Activated CD8-positive, alpha-beta T cell treated with anti-CD3 and anti-CD28 coated beads, Interleukin-2, amount 10 ng/mL, durations not matched to agents 7 days and 5 days (primary cell): ENCODE measurements at regions not wholly inside any gene's neighbourhood (a gene's known extent, or its start where the extent isn't known, plus 50 kb on each side); places are given as distances from the start of the nearest gene placed in this dataset.

Source experiments
- ATAC-seq: fragments of 150-1000 bp; cut with Tn5 transposase; one replicate; pipeline ENCODE4 v1.10.0; 2021; ENCODE audit warnings: moderate library complexity
- CTCF ChIA-PET: fragments of 350-600 bp; sonication (Branson Sonifier 250); formaldehyde crosslinking; loops from one replicate; lab custom pipeline; 2021; ENCODE audit warnings: antibody characterized with exemption; lab: Charles Lee
- POLR2A ChIA-PET: fragments of 350-600 bp; sonication (Branson Sonifier 250); formaldehyde crosslinking; loops from one replicate; lab custom pipeline; 2021; ENCODE audit warnings: antibody characterized with exemption; lab: Charles Lee
- DNase-seq: peaks from one replicate; pipeline ENCODE4 v3.0.0-alpha.2; 2020
- H3K27ac Mint-ChIP-seq: one replicate; pipeline ENCODE4 v1.8.0; 2021; ENCODE audit warnings: mild to moderate bottlenecking, mixed read lengths
- H3K27me3 Mint-ChIP-seq: one replicate; pipeline ENCODE4 v1.8.0; 2021; ENCODE audit warnings: low read depth, mixed read lengths
- H3K36me3 Mint-ChIP-seq: one replicate; pipeline ENCODE4 v1.8.0; 2021; ENCODE audit warnings: low read depth, mixed read lengths
- H3K4me1 Mint-ChIP-seq: one replicate; pipeline ENCODE4 v1.8.0; 2021; ENCODE audit warnings: low read depth, mixed read lengths
- H3K4me3 Mint-ChIP-seq: one replicate; pipeline ENCODE4 v1.8.0; 2021; ENCODE audit warnings: mild to moderate bottlenecking, mixed read lengths
- H3K9me3 Mint-ChIP-seq: one replicate; pipeline ENCODE4 v1.8.0; 2022; ENCODE audit warnings: mixed read lengths; ENCODE audit not compliant: insufficient read depth

- peaks cover 4% of the 10 kb centered on the region for H3K27me3 Mint-ChIP-seq
- no peak for DNase-seq
- no peak for ATAC-seq
- H3K36me3 Mint-ChIP-seq, result no peaks in the 10 kb centered on the region
- no peaks in the 10 kb centered on the region for H3K9me3 Mint-ChIP-seq
- CTCF ChIA-PET, result interaction anchor here (0.7 to 6.3 kb wide), 13 partner anchors 15 to 259 kb away, joined by 3 to 110 read pairs (median 3); no protein-coding TSS in a partner anchor
- POLR2A ChIA-PET, result interaction anchor here (0.5 to 0.6 kb wide), 2 partner anchors 19 to 230 kb away, joined by 3 read pairs; no protein-coding TSS in a partner anchor
- no peak overlapping the region for H3K27ac Mint-ChIP-seq
- H3K4me1 Mint-ChIP-seq, result no peaks in the 10 kb centered on the region
- H3K4me3 Mint-ChIP-seq, result no peak overlapping the region
Observed at GRCh38 chr9:109906766-109907382, 126.9 kb downstream of the PALM2AKAP2 start.

GRCh38 chr9:109907400-109907799 lies 127.4 kb downstream of the PALM2AKAP2 start:
- DNase-seq, result no peak
- CTCF ChIA-PET, result interaction anchor here (0.7 to 2.2 kb wide), 12 partner anchors 14 to 258 kb away, joined by 3 to 9 read pairs (median 3); no protein-coding TSS in a partner anchor
- Mint-ChIP-seq H3K9me3 (no peaks in the 10 kb centered on the region), H3K4me1 (no peaks in the 10 kb centered on the region), H3K4me3 (no peak overlapping the region), H3K27me3 (peaks cover 4% of the 10 kb centered on the region), H3K36me3 (no peaks in the 10 kb centered on the region), H3K27ac (no peak overlapping the region)
- POLR2A ChIA-PET, result interaction anchor here (0.5 to 0.6 kb wide), 2 partner anchors 19 to 229 kb away, joined by 3 read pairs; no protein-coding TSS in a partner anchor
- no peak for ATAC-seq

GRCh38 chr9:109907810-109908458 lies 127.9 kb downstream of the PALM2AKAP2 start:
- peaks cover 4% of the 10 kb centered on the region for H3K27me3 Mint-ChIP-seq
- ATAC-seq (no peak), DNase-seq (no peak)
- POLR2A ChIA-PET, result no interaction called here
- H3K4me3 Mint-ChIP-seq, result no peak overlapping the region
- H3K36me3 Mint-ChIP-seq, result no peaks in the 10 kb centered on the region
- no peak overlapping the region for H3K27ac Mint-ChIP-seq
- no peaks in the 10 kb centered on the region for H3K9me3 Mint-ChIP-seq
- CTCF ChIA-PET, result interaction anchor here (1.4 to 2.2 kb wide), 4 partner anchors 144 to 244 kb away, joined by 8 to 9 read pairs (median 8); no protein-coding TSS in a partner anchor
- no peaks in the 10 kb centered on the region for H3K4me1 Mint-ChIP-seq

GRCh38 chr9:109908459-109909390 lies 128.7 kb downstream of the PALM2AKAP2 start:
- ATAC-seq, result no peak
- Mint-ChIP-seq H3K9me3 (no peaks in the 10 kb centered on the region), H3K27ac (no peak overlapping the region), H3K4me3 (no peak overlapping the region), H3K27me3 (peaks cover 4% of the 10 kb centered on the region), H3K4me1 (no peaks in the 10 kb centered on the region), H3K36me3 (no peaks in the 10 kb centered on the region)
- ChIA-PET CTCF (interaction anchor here (1.2 to 2.2 kb wide), 2 partner anchors 60 to 143 kb away, joined by 5 to 9 read pairs; no protein-coding TSS in a partner anchor), POLR2A (no interaction called here)
- DNase-seq, result no peak

GRCh38 chr9:109910671-109911518 lies 130.9 kb downstream of the PALM2AKAP2 start:
- POLR2A ChIA-PET, result no interaction called here
- H3K27me3 Mint-ChIP-seq, result peaks cover 4% of the 10 kb centered on the region
- no peak for DNase-seq
- no peaks in the 10 kb centered on the region for H3K4me1 Mint-ChIP-seq
- H3K27ac Mint-ChIP-seq, result no peak overlapping the region
- CTCF ChIA-PET, result interaction anchor here (0.6 to 1.3 kb wide), 3 partner anchors 40 to 240 kb away, joined by 3 read pairs; no protein-coding TSS in a partner anchor
- ATAC-seq, result no peak
- H3K4me3 Mint-ChIP-seq, result no peak overlapping the region
- H3K9me3 Mint-ChIP-seq, result no peaks in the 10 kb centered on the region
- H3K36me3 Mint-ChIP-seq, result no peaks in the 10 kb centered on the region

- DNase-seq (no peak), ATAC-seq (no peak)
- POLR2A ChIA-PET, result no interaction called here
- no peaks in the 10 kb centered on the region for H3K4me1 Mint-ChIP-seq
- no peaks in the 10 kb centered on the region for H3K36me3 Mint-ChIP-seq
- no peak overlapping the region for H3K27ac Mint-ChIP-seq
- no peaks in the 10 kb centered on the region for H3K9me3 Mint-ChIP-seq
- CTCF ChIA-PET, result interaction anchor here (1.3 to 1.7 kb wide), 2 partner anchors 8 to 239 kb away, joined by 3 to 6 read pairs; no protein-coding TSS in a partner anchor
- H3K27me3 Mint-ChIP-seq, result peaks cover 4% of the 10 kb centered on the region
- H3K4me3 Mint-ChIP-seq, result no peak overlapping the region
Observed at GRCh38 chr9:109912082-109912582, 132.1 kb downstream of the PALM2AKAP2 start.

GRCh38 chr9:109912726-109913460 lies 132.9 kb downstream of the PALM2AKAP2 start:
- Mint-ChIP-seq H3K4me1 (peaks cover 3% of the 10 kb centered on the region), H3K27ac (no peak overlapping the region), H3K4me3 (no peak overlapping the region), H3K27me3 (no peaks in the 10 kb centered on the region), H3K9me3 (no peaks in the 10 kb centered on the region), H3K36me3 (no peaks in the 10 kb centered on the region)
- POLR2A ChIA-PET, result no interaction called here
- no peak for DNase-seq
- no peak for ATAC-seq
- CTCF ChIA-PET, result interaction anchor here (1.1 to 1.7 kb wide), 2 partner anchors 9 to 21 kb away, joined by 3 to 6 read pairs; no protein-coding TSS in a partner anchor

- DNase-seq, result no peak
- Mint-ChIP-seq H3K9me3 (no peaks in the 10 kb centered on the region), H3K4me3 (no peak overlapping the region), H3K27me3 (no peaks in the 10 kb centered on the region), H3K4me1 (peaks cover 9% of the 10 kb centered on the region), H3K36me3 (no peaks in the 10 kb centered on the region), H3K27ac (no peak overlapping the region)
- ATAC-seq, result no peak
- ChIA-PET POLR2A (no interaction called here), CTCF (interaction anchor here (1.1 to 1.7 kb wide), 2 partner anchors 10 to 21 kb away, joined by 3 to 6 read pairs; no protein-coding TSS in a partner anchor)
Observed at GRCh38 chr9:109913461-109913810, 133.4 kb downstream of the PALM2AKAP2 start.

- no peak overlapping the region for H3K27ac Mint-ChIP-seq
- DNase-seq (no peak), ATAC-seq (no peak)
- CTCF ChIA-PET, result interaction anchor here (1.4 kb wide), 1 partner anchor 11 kb away, joined by 5 read pairs; no protein-coding TSS in a partner anchor
- H3K9me3 Mint-ChIP-seq, result no peaks in the 10 kb centered on the region
- H3K4me3 Mint-ChIP-seq, result no peak overlapping the region
- peaks cover 16% of the 10 kb centered on the region for H3K4me1 Mint-ChIP-seq
- no peaks in the 10 kb centered on the region for H3K27me3 Mint-ChIP-seq
- POLR2A ChIA-PET, result interaction anchor here (0.5 kb wide), 1 partner anchor 11 kb away, joined by 3 read pairs; no protein-coding TSS in a partner anchor
- H3K36me3 Mint-ChIP-seq, result no peaks in the 10 kb centered on the region
Observed at GRCh38 chr9:109914280-109915027, 134.5 kb downstream of the PALM2AKAP2 start.
